ENCODE measurements at regions not wholly inside any gene's neighbourhood (a gene's known extent, or its start where the extent isn't known, plus 50 kb on each side); places are given as distances from the start of the nearest gene placed in this dataset.

DNA sequence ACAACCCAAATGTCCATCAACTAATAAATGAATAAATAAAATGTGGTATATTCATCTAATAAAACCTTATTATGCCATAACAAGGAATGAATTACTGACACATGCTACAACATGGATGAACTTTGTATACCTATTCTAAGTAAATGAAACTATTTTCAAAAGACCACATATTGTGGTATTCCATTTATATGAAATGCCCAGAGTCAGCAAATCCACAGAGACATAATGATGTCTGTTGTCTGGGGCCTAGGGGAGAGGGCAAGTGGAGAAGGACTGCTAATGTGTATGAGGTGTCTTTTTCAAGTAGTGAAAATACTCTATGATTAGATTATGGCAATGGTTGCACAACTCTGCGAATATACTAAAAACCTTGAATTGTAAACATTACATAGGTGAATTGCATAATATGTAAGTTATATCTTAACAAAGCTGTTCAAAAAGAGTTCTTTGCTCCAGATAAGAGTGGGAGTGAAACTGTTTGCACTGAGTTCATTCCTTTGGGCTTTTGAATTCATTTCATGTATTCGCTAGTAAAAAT lies 464.2 kb downstream of the NUF2 start:
- 30% methylated on average over 2 of the region's 2 CpGs for WGBS (ENCODE audit: insufficient coverage, low coverage, low lambda C conversion rate, missing lambda C conversion rate)
- intact Hi-C loops (cut with DNase I): no loop called here
- no peaks in the 10 kb centered on the region for H3K9me3 ChIP-seq
- no peaks in the 10 kb centered on the region for H3K27me3 ChIP-seq
- TF ChIP-seq POLR2A (IDR thresholded peaks at IDR 0.05) (no peak), CTCF (IDR thresholded peaks at IDR 0.05) (no peak)
- no peak overlapping the region for H3K4me3 ChIP-seq
- DNase-seq (no peak), ATAC-seq (no peak)
- H3K36me3 ChIP-seq: no peaks in the 10 kb centered on the region
- H3K27ac ChIP-seq: no peak overlapping the region
- no peaks in the 10 kb centered on the region for H3K4me1 ChIP-seq

- H3K9me3 ChIP-seq: no peaks in the 10 kb centered on the region
- ATAC-seq (no peak), DNase-seq (no peak)
- intact Hi-C loops (cut with DNase I): no loop called here
- H3K4me1 ChIP-seq: no peaks in the 10 kb centered on the region
- no peaks in the 10 kb centered on the region for H3K36me3 ChIP-seq
- no peak for TF ChIP-seq POLR2A (IDR thresholded peaks at IDR 0.05)
- TF ChIP-seq CTCF (IDR thresholded peaks at IDR 0.05): no peak
- no peaks in the 10 kb centered on the region for H3K27me3 ChIP-seq
- 63% methylated on average over 4 of the region's 4 CpGs for WGBS (ENCODE audit: insufficient coverage, low coverage, low lambda C conversion rate, missing lambda C conversion rate)
- H3K4me3 ChIP-seq: no peak overlapping the region
- no peak overlapping the region for H3K27ac ChIP-seq
These were observed 468.2 kb downstream of the NUF2 start for GRCh38 chr1:163789911-163790310.

DNA sequence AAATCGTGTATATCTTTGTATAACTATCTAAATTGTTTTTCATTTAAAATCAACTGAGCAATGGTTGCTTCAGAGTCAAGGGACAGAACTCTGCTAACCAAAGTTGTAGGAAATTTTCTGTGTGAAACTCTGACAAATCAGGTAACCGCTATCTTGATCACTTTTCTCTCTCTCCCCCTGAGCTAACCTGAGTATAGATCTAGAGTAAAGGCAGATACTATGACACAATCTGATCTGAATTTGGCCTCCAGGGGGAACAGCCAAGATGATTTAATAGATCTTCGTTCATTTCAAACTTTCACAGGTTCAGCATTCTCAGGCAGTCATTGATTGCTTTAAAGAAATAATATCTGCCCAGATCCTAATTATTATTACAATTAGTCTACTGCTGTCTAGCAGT lies 472.8 kb downstream of the NUF2 start:
- TF ChIP-seq CTCF (IDR thresholded peaks at IDR 0.05): no peak
- H3K4me3 ChIP-seq: no peak overlapping the region
- no peaks in the 10 kb centered on the region for H3K27me3 ChIP-seq
- intact Hi-C loops (cut with DNase I): no loop called here
- H3K36me3 ChIP-seq: no peaks in the 10 kb centered on the region
- no peak overlapping the region for H3K27ac ChIP-seq
- H3K9me3 ChIP-seq: no peaks in the 10 kb centered on the region
- ATAC-seq: no peak
- no peaks in the 10 kb centered on the region for H3K4me1 ChIP-seq
- DNase-seq: no peak
- 36% methylated on average over 3 of the region's 3 CpGs for WGBS (ENCODE audit: insufficient coverage, low coverage, low lambda C conversion rate, missing lambda C conversion rate)

- TF ChIP-seq CTCF (IDR thresholded peaks at IDR 0.05) (no peak), POLR2A (IDR thresholded peaks at IDR 0.05) (no peak)
- H3K27ac ChIP-seq: no peak overlapping the region
- DNase-seq (no peak), ATAC-seq (no peak)
- intact Hi-C loops (cut with DNase I): no loop called here
- H3K36me3 ChIP-seq: no peaks in the 10 kb centered on the region
- no peaks in the 10 kb centered on the region for H3K9me3 ChIP-seq
- no peaks in the 10 kb centered on the region for H3K27me3 ChIP-seq
- no peaks in the 10 kb centered on the region for H3K4me1 ChIP-seq
- H3K4me3 ChIP-seq: no peak overlapping the region
- WGBS (ENCODE audit: insufficient coverage, low coverage, low lambda C conversion rate, missing lambda C conversion rate): 32% methylated on average over 2 of the region's 2 CpGs
These were observed 474.7 kb downstream of the NUF2 start for GRCh38 chr1:163796394-163796821.

- H3K36me3 ChIP-seq: no peaks in the 10 kb centered on the region
- H3K27me3 ChIP-seq: no peaks in the 10 kb centered on the region
- H3K9me3 ChIP-seq: no peaks in the 10 kb centered on the region
- no peak overlapping the region for H3K4me3 ChIP-seq
- ATAC-seq (no peak), DNase-seq (no peak)
- intact Hi-C loops (cut with DNase I): no loop called here
- no peak for TF ChIP-seq CTCF (IDR thresholded peaks at IDR 0.05)
- no peak for TF ChIP-seq POLR2A (IDR thresholded peaks at IDR 0.05)
- no peak overlapping the region for H3K27ac ChIP-seq
- no peaks in the 10 kb centered on the region for H3K4me1 ChIP-seq
These were observed 476.1 kb downstream of the NUF2 start for GRCh38 chr1:163797816-163798215.

Data from right lobe of liver (tissue), 6 donors.